K562 (cell line): ENCODE measurements at regions not wholly inside any gene's neighbourhood (a gene's known extent, or its start where the extent isn't known, plus 50 kb on each side); places are given as distances from the start of the nearest gene placed in this dataset.

Source experiments
- ATAC-seq: fragments of 200-7000 bp; cut with Tn5 transposase; 3 replicates; pipeline ENCODE4 v1.9.1; 2020; ENCODE audit warnings: moderate library complexity
- BruUV-seq: library from RNA; stranded (reverse); fragments of 400-500 nt; replicated peaks from 2 replicates; lab custom pipeline; 2021; lab: Mats Ljungman, UMichigan
- CTCF ChIA-PET: fragments of 300-600 bp; formaldehyde crosslinking; extraction: SDS; loops from one replicate; lab custom pipeline; 2021; ENCODE audit warnings: low intra/inter-chr PET ratio; lab: Yijun Ruan, JAX
- POLR2A ChIA-PET: fragments of 300-600, 350-650 bp; sonication (Branson Sonifier 250); formaldehyde crosslinking; extraction: SDS; loops from one replicate; lab custom pipeline; 2021; ENCODE audit warnings: antibody characterized with exemption, inconsistent platforms; lab: Yijun Ruan, JAX
- DNase-seq, 4 experiments: peaks; one replicate each; pipeline versions ENCODE4 v3.0.0 to v3.0.0-alpha.2; 2011 to 2018; ENCODE audit warnings: low spot score in 3 of 4, mixed read lengths in 3 of 4; ENCODE audit errors: extremely low read depth in 1 of 4
- FAIRE-seq: peaks from 2 replicates; lab custom pipeline; 2011; peaks lifted over from hg19 to GRCh38; lab: Jason Lieb, UNC
- H2AFZ ChIP-seq: 2 replicates; pipeline ENCODE4 v1.6.0; 2011; ENCODE audit warnings: low read depth, low read length, control low read depth, inconsistent platforms
- H3K27ac ChIP-seq: fragments of 200-600 bp; 3 replicates; pipeline ENCODE4 v1.8.0; 2011; ENCODE audit warnings: low read depth, mild to moderate bottlenecking, control low read depth, inconsistent platforms, low read length, moderate library complexity, mixed read lengths; ENCODE audit errors: extremely low read depth
- H3K27me3 ChIP-seq, 2 experiments: fragments of 300-600 bp in 1 of 2; 2 replicates in 1 of 2; 3 replicates in 1 of 2; pipeline versions ENCODE4 v1.6.0 to v1.8.0; 2011; ENCODE audit warnings: inconsistent platforms in 2 of 2, low read length in 2 of 2, mild to moderate bottlenecking in 1 of 2, mixed read lengths in 1 of 2, moderate library complexity in 1 of 2; ENCODE audit not compliant: control insufficient read depth in 2 of 2, insufficient read depth in 2 of 2
- H3K36me3 ChIP-seq: fragments of 300-600 bp; 3 replicates; pipeline ENCODE4 v1.8.0; 2011; ENCODE audit warnings: mild to moderate bottlenecking, low read length, inconsistent platforms; ENCODE audit not compliant: control insufficient read depth, insufficient read depth
- H3K4me1 ChIP-seq, 2 experiments: fragments of 200-600 bp in 1 of 2; replicated peaks in 1 of 2; 2 replicates in 1 of 2; 3 replicates in 1 of 2; pipeline versions ENCODE4 v1.5.1 to v1.8.0; 2011; ENCODE audit warnings: inconsistent platforms in 2 of 2, low read length in 2 of 2, mild to moderate bottlenecking in 1 of 2, mixed read lengths in 1 of 2, moderate library complexity in 1 of 2; ENCODE audit not compliant: control insufficient read depth in 2 of 2, insufficient read depth in 2 of 2
- H3K4me2 ChIP-seq: 2 replicates; pipeline ENCODE4 v1.6.1; 2011; ENCODE audit warnings: low read length, control low read depth, inconsistent platforms, mixed read lengths; ENCODE audit not compliant: insufficient read depth
- H3K4me3 ChIP-seq: fragments of 200-600 bp; sonication (generic), shearing (Covaris generic); 2 replicates; pipeline ENCODE4 v1.5.1; 2016; ENCODE audit warnings: control low read depth, inconsistent platforms
- H3K79me2 ChIP-seq: fragments of 200-600 bp; 3 replicates; pipeline ENCODE4 v1.8.0; 2011; ENCODE audit warnings: low read length, inconsistent platforms; ENCODE audit not compliant: control insufficient read depth, insufficient read depth
- H3K9ac ChIP-seq, 2 experiments: 2 replicates each; pipeline versions ENCODE4 v1.6.0 to v1.6.1; 2011; ENCODE audit warnings: low read depth in 2 of 2, low read length in 2 of 2, control low read depth in 1 of 2, inconsistent platforms in 1 of 2, mild to moderate bottlenecking in 1 of 2, mixed read lengths in 1 of 2; ENCODE audit not compliant: insufficient read depth in 1 of 2
- H3K9me1 ChIP-seq: one replicate; pipeline ENCODE4 v1.6.0; 2011; ENCODE audit warnings: inconsistent platforms, mild to moderate bottlenecking, low read length, moderate library complexity; ENCODE audit not compliant: control insufficient read depth, insufficient read depth
- H3K9me3 ChIP-seq: replicated peaks from 2 replicates; pipeline ENCODE4 v1.5.1; 2011; ENCODE audit warnings: low read depth, low read length, inconsistent platforms; ENCODE audit not compliant: control insufficient read depth, insufficient read depth
- H4K20me1 ChIP-seq: replicated peaks from 2 replicates; pipeline ENCODE4 v1.6.1; 2011; ENCODE audit warnings: low read length, inconsistent platforms, mixed read lengths; ENCODE audit not compliant: control insufficient read depth, insufficient read depth
- ATF1 ChIP-seq, 2 experiments: fragments of 450-650 bp in 1 of 2; IDR thresholded peaks; 2 replicates each; pipeline ENCODE4 v1.6.1; 2016; ENCODE audit warnings: missing compliant biosample characterization in 1 of 2, missing genetic modification characterization in 1 of 2
- BACH1 ChIP-seq: fragments of 200-800 bp; sonication (Bioruptor generic); IDR thresholded peaks from 2 replicates; pipeline ENCODE4 v1.6.1; 2016; ENCODE audit warnings: missing genetic modification characterization, missing compliant biosample characterization
- BRD9 ChIP-seq: fragments of 450-650 bp; IDR thresholded peaks from 2 replicates; pipeline ENCODE4 v1.6.1; 2018; ENCODE audit warnings: low read depth; ENCODE audit not compliant: partially characterized antibody
- COPS2 ChIP-seq: fragments of 450-650 bp; conservative IDR thresholded peaks from 2 replicates; pipeline ENCODE4 v1.6.1; 2016; ENCODE audit warnings: mild to moderate bottlenecking, moderate library complexity
- E2F3 ChIP-seq: fragments of 250-450 bp; sonication (Bioruptor Pico); IDR thresholded peaks from 2 replicates; pipeline ENCODE4 v1.4.0; 2020; ENCODE audit warnings: mild to moderate bottlenecking
- GABPB2 ChIP-seq: fragments of 250-450 bp; sonication (Bioruptor Pico); conservative IDR thresholded peaks from 2 replicates; pipeline ENCODE4 v1.5.1; 2021; ENCODE audit warnings: mild to moderate bottlenecking
- HDAC8 ChIP-seq: fragments of 450-650 bp; IDR thresholded peaks from 2 replicates; pipeline ENCODE4 v1.6.1; 2016; ENCODE audit warnings: mild to moderate bottlenecking, missing genetic modification characterization, moderate library complexity, missing compliant biosample characterization
- KDM1A ChIP-seq, 2 experiments: fragments of 450-650 bp; IDR thresholded peaks; 2 replicates each; pipeline ENCODE4 v1.6.1; 2016; ENCODE audit warnings: mild to moderate bottlenecking in 2 of 2
- MXI1 ChIP-seq: IDR thresholded peaks from 2 replicates; pipeline ENCODE4 v1.6.1; 2011; ENCODE audit warnings: low read depth, mild to moderate bottlenecking, improper control_type of control experiment, low read length
- NFYB ChIP-seq: IDR thresholded peaks from 2 replicates; pipeline ENCODE4 v1.6.1; 2011; ENCODE audit warnings: mild to moderate bottlenecking, moderate library complexity; ENCODE audit not compliant: insufficient read length; ENCODE audit errors: extremely low read depth
- RBM17 ChIP-seq: fragments of 200-400 bp; formaldehyde crosslinking; IDR thresholded peaks from 2 replicates; pipeline ENCODE4 v1.6.1; 2017; ENCODE audit warnings: low read depth, mild to moderate bottlenecking, low read length, borderline replicate concordance
- SMAD1 ChIP-seq: fragments of 150-350 bp; IDR thresholded peaks from 2 replicates; pipeline ENCODE4 v1.6.1; 2014; ENCODE audit warnings: low read length, low read depth; ENCODE audit not compliant: partially characterized antibody
- SMAD4 ChIP-seq: fragments of 250-450 bp; sonication (Bioruptor Pico); conservative IDR thresholded peaks from 2 replicates; pipeline ENCODE4 v1.8.0; 2021; ENCODE audit warnings: inconsistent platforms, mild to moderate bottlenecking, moderate library complexity
- TGIF2 ChIP-seq: sonication (generic); formaldehyde crosslinking; IDR thresholded peaks from 2 replicates; pipeline ENCODE4 v1.8.1; 2022; ENCODE audit warnings: mild to moderate bottlenecking, missing genetic modification reagents, moderate library complexity
- WHSC1 ChIP-seq: IDR thresholded peaks from one replicate; pipeline ENCODE4 v1.6.1; 2012; ENCODE audit warnings: low read length, control low read depth, inconsistent platforms
- ZNF551 ChIP-seq: fragments of 250-450 bp; sonication (Bioruptor Pico); IDR thresholded peaks from 2 replicates; pipeline ENCODE4 v1.5.0; 2021; ENCODE audit warnings: mild to moderate bottlenecking, moderate library complexity
- ZNF76 ChIP-seq: fragments of 250-450 bp; sonication (Bioruptor Pico); IDR thresholded peaks from 2 replicates; pipeline ENCODE4 v1.4.0; 2020; ENCODE audit warnings: mild to moderate bottlenecking, moderate library complexity, borderline replicate concordance
- WGBS: fragments of 100-300 bp; shearing (Covaris generic); methylation state at CpG from one replicate; pipeline ENCODE4 v1.1.6; 2016; ENCODE audit warnings: low coverage, mixed read lengths; ENCODE audit not compliant: insufficient coverage; ENCODE audit errors: missing lambda C conversion rate; 5-methylcytosine and 5-hydroxymethylcytosine counted together
- in situ Hi-C: fragments of 300-500 bp; cut with MboI; formaldehyde crosslinking; loops from 4 replicates; pipeline ENCODE4 v1.15.0; 2018; ENCODE audit warnings: inconsistent platforms, mixed read lengths
- intact Hi-C: fragments of 100-400 bp; cut with micrococcal nuclease; formaldehyde crosslinking; loops from 2 replicates; pipeline ENCODE4 v1.14.2; 2022
- TF ChIP-seq, protein P1 (sequence below): fragments of 250-450 bp; sonication (Bioruptor Pico); IDR thresholded peaks from 2 replicates; pipeline ENCODE4 v1.8.0; 2022; ENCODE audit warnings: moderate library complexity, mild to moderate bottlenecking, inconsistent platforms
- TF ChIP-seq, protein P2 (sequence below): fragments of 250-450 bp; sonication (Bioruptor Pico); IDR thresholded peaks from 2 replicates; pipeline ENCODE4 v1.5.0; 2020; ENCODE audit warnings: mild to moderate bottlenecking, borderline replicate concordance

DNA sequence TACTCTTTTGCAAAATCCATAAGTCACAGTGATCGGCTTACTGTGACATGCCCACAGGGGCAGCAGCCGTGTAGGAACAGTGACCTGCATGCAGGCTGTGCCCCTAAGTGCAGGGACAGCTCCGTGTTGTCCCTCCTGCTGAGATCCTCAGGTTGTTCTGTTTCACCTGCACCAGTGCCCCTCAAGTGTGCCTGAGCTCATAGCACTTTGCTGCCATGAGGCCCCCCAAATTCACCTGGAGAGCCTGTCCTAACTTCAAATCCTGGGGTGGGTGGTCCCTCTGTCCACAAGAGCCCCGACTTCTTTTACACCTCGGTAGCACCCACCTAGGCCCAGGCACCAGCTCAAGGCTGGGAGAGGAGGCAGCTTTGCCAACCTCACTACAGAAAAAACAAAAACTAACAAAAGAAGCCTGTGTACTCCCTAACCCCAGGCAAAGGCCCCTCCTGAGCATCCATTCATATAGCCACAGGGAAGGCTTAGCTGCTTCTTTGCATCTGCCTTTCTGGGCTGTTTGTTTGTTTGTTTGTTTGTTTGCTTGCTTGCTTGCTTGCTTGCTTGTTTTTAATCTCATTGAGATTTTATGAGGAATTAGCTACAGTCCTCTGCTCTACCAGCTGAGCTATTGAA, 214.5 kb downstream of the AUH start:
- H3K79me2 ChIP-seq = no peaks in the 10 kb centered on the region
- H3K4me3 ChIP-seq = no peak overlapping the region
- no peak overlapping the region; the same call in 1 of the 2 replicates for H2AFZ ChIP-seq
- no peaks in the 10 kb centered on the region for H3K9me3 ChIP-seq
- intact Hi-C loops = no loop called here
- H4K20me1 ChIP-seq = no peaks in the 10 kb centered on the region
- WGBS = 14% methylated on average over 5 of the region's 5 CpGs
- CTCF ChIA-PET = no interaction called here
- no TSS peak for BruUV-seq
- no peak for DNase-seq
- H3K27me3 ChIP-seq = no peaks in the 10 kb centered on the region
- no peak overlapping the region for H3K4me2 ChIP-seq
- H3K9ac ChIP-seq = no peak overlapping the region
- in situ Hi-C loops = no loop called here
- TF ChIP-seq NFYB (no peak), BRD9 (no peak), SMAD4 (CRISPR knock-in tag) (no peak), GABPB2 (CRISPR knock-in tag) (no peak), KDM1A (IDR thresholded peaks at IDR 0.05) (no peak), ATF1 (CRISPR knock-in tag; IDR thresholded peaks at IDR 0.05) (no peak), ATF1 (tag; IDR thresholded peaks at IDR 0.05) (no peak), TGIF2 (CRISPR knock-in tag) (no peak), COPS2 (no peak), WHSC1 (no peak), BACH1 (tag) (no peak), SMAD1 (no peak), E2F3 (CRISPR knock-in tag) (no peak), HDAC8 (tag) (no peak), ZNF76 (no peak), ZNF551 (CRISPR knock-in tag) (no peak), RBM17 (no peak), MXI1 (no peak)
- TF ChIP-seq, protein P1, sequence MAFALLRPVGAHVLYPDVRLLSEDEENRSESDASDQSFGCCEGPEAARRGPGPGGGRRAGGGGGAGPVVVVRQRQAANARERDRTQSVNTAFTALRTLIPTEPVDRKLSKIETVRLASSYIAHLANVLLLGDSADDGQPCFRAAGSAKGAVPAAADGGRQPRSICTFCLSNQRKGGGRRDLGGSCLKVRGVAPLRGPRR (CRISPR knock-in tag) = no peak
- TF ChIP-seq, protein P2, sequence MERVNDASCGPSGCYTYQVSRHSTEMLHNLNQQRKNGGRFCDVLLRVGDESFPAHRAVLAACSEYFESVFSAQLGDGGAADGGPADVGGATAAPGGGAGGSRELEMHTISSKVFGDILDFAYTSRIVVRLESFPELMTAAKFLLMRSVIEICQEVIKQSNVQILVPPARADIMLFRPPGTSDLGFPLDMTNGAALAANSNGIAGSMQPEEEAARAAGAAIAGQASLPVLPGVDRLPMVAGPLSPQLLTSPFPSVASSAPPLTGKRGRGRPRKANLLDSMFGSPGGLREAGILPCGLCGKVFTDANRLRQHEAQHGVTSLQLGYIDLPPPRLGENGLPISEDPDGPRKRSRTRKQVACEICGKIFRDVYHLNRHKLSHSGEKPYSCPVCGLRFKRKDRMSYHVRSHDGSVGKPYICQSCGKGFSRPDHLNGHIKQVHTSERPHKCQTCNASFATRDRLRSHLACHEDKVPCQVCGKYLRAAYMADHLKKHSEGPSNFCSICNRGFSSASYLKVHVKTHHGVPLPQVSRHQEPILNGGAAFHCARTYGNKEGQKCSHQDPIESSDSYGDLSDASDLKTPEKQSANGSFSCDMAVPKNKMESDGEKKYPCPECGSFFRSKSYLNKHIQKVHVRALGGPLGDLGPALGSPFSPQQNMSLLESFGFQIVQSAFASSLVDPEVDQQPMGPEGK (CRISPR knock-in tag) = no peak
- POLR2A ChIA-PET = no interaction called here
- no peak for FAIRE-seq
- H3K4me1 ChIP-seq = no peaks in the 10 kb centered on the region
- no peak overlapping the region for H3K27ac ChIP-seq
- H3K36me3 ChIP-seq = no peaks in the 10 kb centered on the region
- H3K9me1 ChIP-seq = no peaks in the 10 kb centered on the region
- no peak for ATAC-seq
